Gastroesophageal sphincter (tissue), 3 donors: ENCODE measurements at regions not wholly inside any gene's neighbourhood (a gene's known extent, or its start where the extent isn't known, plus 50 kb on each side); places are given as distances from the start of the nearest gene placed in this dataset.

Source experiments
- CTCF ChIP-seq, 4 experiments: fragments of 200-600 bp in 2 of 4; fragments of 450-650 bp in 2 of 4; sonication (generic) in 1 of 4; IDR thresholded peaks; one replicate each; pipeline ENCODE4 v1.5.1; 2017 to 2019; ENCODE audit warnings: antibody characterized with exemption in 4 of 4, mild to moderate bottlenecking in 2 of 4, moderate library complexity in 2 of 4
- POLR2A ChIP-seq, 2 donors: fragments of 450-650 bp; IDR thresholded peaks; one replicate each; pipeline ENCODE4 v1.6.1; 2017; ENCODE audit warnings: antibody characterized with exemption in 2 of 2, mild to moderate bottlenecking in 2 of 2, moderate library complexity in 1 of 2

- no peak for TF ChIP-seq POLR2A (IDR thresholded peaks at IDR 0.05)
- TF ChIP-seq CTCF (IDR thresholded peaks at IDR 0.05): no peak
These were observed 639.6 kb downstream of the IRS1 start for GRCh38 chr2:226159875-226160479.
